Gastroesophageal sphincter (tissue), 4 donors: ENCODE measurements at regions not wholly inside any gene's neighbourhood (a gene's known extent, or its start where the extent isn't known, plus 50 kb on each side); places are given as distances from the start of the nearest gene placed in this dataset.

Experiments used
- ATAC-seq: fragments of 150-250 bp; one replicate; pipeline ENCODE4 v1.9.1; 2016; ENCODE audit warnings: mild to moderate bottlenecking, moderate library complexity
- H3K27ac ChIP-seq, 4 donors: fragments of 200-600 bp; sonication (generic) in 3 of 4; 1 replicate in 3 of 4; 2 replicates in 1 of 4; pipeline ENCODE4 v1.5.1; 2016 to 2019
- H3K27me3 ChIP-seq: fragments of 200-600 bp; sonication (generic); one replicate; pipeline ENCODE4 v1.5.1; 2019
- H3K36me3 ChIP-seq, 2 donors: fragments of 200-600 bp; sonication (generic); one replicate each; pipeline ENCODE4 v1.5.1; 2019; ENCODE audit warnings: control low read depth in 1 of 2
- H3K4me1 ChIP-seq, 3 donors: fragments of 200-600 bp; sonication (generic); 1 replicate in 2 of 3; 2 replicates in 1 of 3; pipeline ENCODE4 v1.5.1; 2016 to 2019; ENCODE audit warnings: control low read depth in 2 of 3
- H3K4me3 ChIP-seq, 2 donors: fragments of 200-600 bp; sonication (generic); one replicate each; pipeline ENCODE4 v1.5.1; 2019; ENCODE audit warnings: mild to moderate bottlenecking in 1 of 2, moderate library complexity in 1 of 2
- H3K9me3 ChIP-seq, 3 donors: fragments of 200-600 bp; sonication (generic); one replicate each; pipeline ENCODE4 v1.5.1; 2017 to 2019; ENCODE audit warnings: control low read depth in 2 of 3
- CTCF ChIP-seq, 4 experiments: fragments of 200-600 bp in 2 of 4; fragments of 450-650 bp in 2 of 4; sonication (generic) in 1 of 4; IDR thresholded peaks; one replicate each; pipeline ENCODE4 v1.5.1; 2017 to 2019; ENCODE audit warnings: antibody characterized with exemption in 4 of 4, mild to moderate bottlenecking in 2 of 4, moderate library complexity in 2 of 4
- EP300 ChIP-seq: sonication (generic); formaldehyde crosslinking; IDR thresholded peaks from one replicate; pipeline ENCODE4 v1.6.1; 2017; ENCODE audit warnings: antibody characterized with exemption, mild to moderate bottlenecking
- POLR2A ChIP-seq, 2 donors: fragments of 450-650 bp; IDR thresholded peaks; one replicate each; pipeline ENCODE4 v1.6.1; 2017; ENCODE audit warnings: antibody characterized with exemption in 2 of 2, mild to moderate bottlenecking in 2 of 2, moderate library complexity in 1 of 2
- POLR2AphosphoS5 ChIP-seq: sonication (generic); formaldehyde crosslinking; IDR thresholded peaks from one replicate; pipeline ENCODE4 v1.6.1; 2017; ENCODE audit warnings: antibody characterized with exemption
- WGBS, 2 donors: methylation state at CpG; one replicate each; pipeline ENCODE4 v1.1.5; 2018; ENCODE audit warnings: low coverage in 1 of 2; 5-methylcytosine and 5-hydroxymethylcytosine counted together

GRCh38 chr21:38679534-38679933 is 126.2 kb upstream of the ETS2 start:
- TF ChIP-seq POLR2AphosphoS5, result no peak
- TF ChIP-seq CTCF (IDR thresholded peaks at IDR 0.05), result no peak
- TF ChIP-seq EP300, result no peak
- no peak for TF ChIP-seq POLR2A (IDR thresholded peaks at IDR 0.05)
- Histone ChIP-seq H3K27me3 (peaks cover 42% of the 10 kb centered on the region), H3K4me1 (peaks cover 0 to 3% (median 0%) of the 10 kb centered on the region in 3 donors), H3K4me3 (no peak overlapping the region), H3K9me3 (no peaks in the 10 kb centered on the region), H3K27ac (no peak overlapping the region), H3K36me3 (no peaks in the 10 kb centered on the region)
- WGBS, 2 donors, result 20 to 33% methylated on average over 4 of the region's 4 CpGs
- ATAC-seq, result no peak

- ATAC-seq, result no peak
- WGBS, 2 donors, result 52 to 66% methylated on average over 2 to 3 of the region's 3 CpGs
- TF ChIP-seq POLR2A (IDR thresholded peaks at IDR 0.05) (no peak), POLR2AphosphoS5 (no peak), CTCF (IDR thresholded peaks at IDR 0.05) (no peak), EP300 (no peak)
- no peaks in the 10 kb centered on the region for H3K9me3 ChIP-seq
- H3K27me3 ChIP-seq, result peaks cover 45% of the 10 kb centered on the region
- H3K4me3 ChIP-seq, result no peak overlapping the region
- peaks cover 0 to 3% (median 0%) of the 10 kb centered on the region in 3 donors for H3K4me1 ChIP-seq
- no peak overlapping the region for H3K27ac ChIP-seq
- H3K36me3 ChIP-seq, result no peaks in the 10 kb centered on the region
Measured at GRCh38 chr21:38680401-38680800, 125.3 kb upstream of the ETS2 start.

- Histone ChIP-seq H3K9me3 (no peaks in the 10 kb centered on the region), H3K36me3 (no peaks in the 10 kb centered on the region), H3K27ac (no peak overlapping the region), H3K4me3 (no peak overlapping the region), H3K4me1 (peaks cover 0 to 3% (median 0%) of the 10 kb centered on the region in 3 donors), H3K27me3 (peaks cover 26% of the 10 kb centered on the region)
- 49 to 69% methylated on average over 3 to 4 of the region's 4 CpGs for WGBS, 2 donors
- TF ChIP-seq EP300 (no peak), CTCF (IDR thresholded peaks at IDR 0.05) (no peak), POLR2A (IDR thresholded peaks at IDR 0.05) (no peak), POLR2AphosphoS5 (no peak)
- no peak for ATAC-seq
Measured at GRCh38 chr21:38683222-38683621, 122.5 kb upstream of the ETS2 start.

GRCh38 chr21:38688068-38688467 is 117.7 kb upstream of the ETS2 start:
- no peak for TF ChIP-seq POLR2A (IDR thresholded peaks at IDR 0.05)
- no peak for TF ChIP-seq POLR2AphosphoS5
- no peak for TF ChIP-seq CTCF (IDR thresholded peaks at IDR 0.05)
- no peak for TF ChIP-seq EP300
- Histone ChIP-seq H3K4me3 (no peak overlapping the region), H3K27me3 (peaks cover 29% of the 10 kb centered on the region), H3K27ac (no peak overlapping the region), H3K9me3 (no peaks in the 10 kb centered on the region), H3K36me3 (no peaks in the 10 kb centered on the region), H3K4me1 (no peaks in the 10 kb centered on the region)
- no peak for ATAC-seq
- WGBS, 2 donors, result 61% methylated on average over 4 to 5 of the region's 5 CpGs

GRCh38 chr21:38691631-38692030 is 114.1 kb upstream of the ETS2 start:
- H3K4me1 ChIP-seq, result no peaks in the 10 kb centered on the region
- no peak overlapping the region for H3K27ac ChIP-seq
- no peak for TF ChIP-seq POLR2A (IDR thresholded peaks at IDR 0.05)
- TF ChIP-seq CTCF (IDR thresholded peaks at IDR 0.05), result no peak
- no peak for TF ChIP-seq POLR2AphosphoS5
- no peak for TF ChIP-seq EP300
- no peaks in the 10 kb centered on the region for H3K9me3 ChIP-seq
- no peak for ATAC-seq
- no peak overlapping the region for H3K4me3 ChIP-seq
- H3K36me3 ChIP-seq, result no peaks in the 10 kb centered on the region
- peaks cover 15% of the 10 kb centered on the region for H3K27me3 ChIP-seq
